Dendritic cell treated with granulocyte-macrophage colony-stimulating factor and Interleukin-4, amounts not matched to agents 40 ng/mL and 50 ng/mL, for 4 days (primary cell): ENCODE measurements at regions not wholly inside any gene's neighbourhood (a gene's known extent, or its start where the extent isn't known, plus 50 kb on each side); places are given as distances from the start of the nearest gene placed in this dataset.
"Not testable (repeated sequence)": the region's sequence is repeated elsewhere in the genome, so short reads cannot be mapped to it uniquely, and the experiment has no call there.

Experiments used
- H3K27ac Mint-ChIP-seq: one replicate; pipeline ENCODE4 v1.8.0; 2022; ENCODE audit warnings: mild to moderate bottlenecking, mixed read lengths
- H3K27me3 Mint-ChIP-seq: one replicate; pipeline ENCODE4 v1.8.0; 2022; ENCODE audit warnings: mild to moderate bottlenecking, mixed read lengths
- H3K36me3 Mint-ChIP-seq: one replicate; pipeline ENCODE4 v1.8.0; 2022; ENCODE audit warnings: low read depth, mixed read lengths
- H3K4me1 Mint-ChIP-seq: one replicate; pipeline ENCODE4 v1.8.0; 2022; ENCODE audit warnings: low read depth, mixed read lengths
- H3K4me3 Mint-ChIP-seq: one replicate; pipeline ENCODE4 v1.8.0; 2022; ENCODE audit warnings: mild to moderate bottlenecking, moderate library complexity, mixed read lengths
- H3K9me3 Mint-ChIP-seq: one replicate; pipeline ENCODE4 v1.8.0; 2022; ENCODE audit warnings: mixed read lengths
- intact Hi-C: fragments of 100-400 bp; cut with micrococcal nuclease; formaldehyde crosslinking; loops from one replicate; pipeline ENCODE4 v1.15.0; 2022

GRCh38 chr7:54394834-54395233 lies 147.3 kb upstream of the VSTM2A start:
- no peak overlapping the region for H3K27ac Mint-ChIP-seq
- no peaks in the 10 kb centered on the region for H3K36me3 Mint-ChIP-seq
- intact Hi-C loops: no loop called here
- no peaks in the 10 kb centered on the region for H3K27me3 Mint-ChIP-seq
- H3K9me3 Mint-ChIP-seq: no peaks in the 10 kb centered on the region
- H3K4me3 Mint-ChIP-seq: no peak overlapping the region
- H3K4me1 Mint-ChIP-seq: no peaks in the 10 kb centered on the region

- no peak overlapping the region for H3K27ac Mint-ChIP-seq
- intact Hi-C loops: no loop called here
- H3K9me3 Mint-ChIP-seq: no peaks in the 10 kb centered on the region
- no peaks in the 10 kb centered on the region for H3K4me1 Mint-ChIP-seq
- no peaks in the 10 kb centered on the region for H3K27me3 Mint-ChIP-seq
- H3K4me3 Mint-ChIP-seq: no peak overlapping the region
- H3K36me3 Mint-ChIP-seq: no peaks in the 10 kb centered on the region
These were observed 144.2 kb upstream of the VSTM2A start for GRCh38 chr7:54397836-54398612.

- Mint-ChIP-seq H3K27ac (no peak overlapping the region), H3K27me3 (no peaks in the 10 kb centered on the region), H3K9me3 (no peaks in the 10 kb centered on the region), H3K4me1 (no peaks in the 10 kb centered on the region), H3K36me3 (no peaks in the 10 kb centered on the region), H3K4me3 (no peak overlapping the region)
- intact Hi-C loops: no loop called here
These were observed 143.3 kb upstream of the VSTM2A start for GRCh38 chr7:54398863-54399262.

GRCh38 chr7:54409917-54410316 lies 132.3 kb upstream of the VSTM2A start:
- peaks cover 55% of the 10 kb centered on the region for H3K9me3 Mint-ChIP-seq
- H3K4me3 Mint-ChIP-seq: no peak overlapping the region
- intact Hi-C loops: no loop called here
- no peaks in the 10 kb centered on the region for H3K36me3 Mint-ChIP-seq
- no peaks in the 10 kb centered on the region for H3K4me1 Mint-ChIP-seq
- no peaks in the 10 kb centered on the region for H3K27me3 Mint-ChIP-seq
- H3K27ac Mint-ChIP-seq: no peak overlapping the region

- Mint-ChIP-seq H3K9me3 (peaks cover 45% of the 10 kb centered on the region), H3K4me3 (no peak overlapping the region), H3K27me3 (no peaks in the 10 kb centered on the region), H3K36me3 (no peaks in the 10 kb centered on the region), H3K4me1 (no peaks in the 10 kb centered on the region), H3K27ac (no peak overlapping the region)
- intact Hi-C loops: no loop called here
These were observed 125.5 kb upstream of the VSTM2A start for GRCh38 chr7:54416678-54417077.

GRCh38 chr7:54419209-54419608 lies 123.0 kb upstream of the VSTM2A start:
- Mint-ChIP-seq H3K27me3 (no peaks in the 10 kb centered on the region), H3K27ac (no peak overlapping the region), H3K36me3 (no peaks in the 10 kb centered on the region), H3K4me1 (no peaks in the 10 kb centered on the region), H3K9me3 (peaks cover 31% of the 10 kb centered on the region), H3K4me3 (no peak overlapping the region)
- intact Hi-C loops: no loop called here

- no peaks in the 10 kb centered on the region for H3K36me3 Mint-ChIP-seq
- H3K27ac Mint-ChIP-seq: no peak overlapping the region
- H3K4me3 Mint-ChIP-seq: no peak overlapping the region
- no peaks in the 10 kb centered on the region for H3K27me3 Mint-ChIP-seq
- H3K9me3 Mint-ChIP-seq: peaks cover 35% of the 10 kb centered on the region
- intact Hi-C loops: no loop called here
- H3K4me1 Mint-ChIP-seq: no peaks in the 10 kb centered on the region
These were observed 115.8 kb upstream of the VSTM2A start for GRCh38 chr7:54426406-54426805.

GRCh38 chr7:54429111-54429510 lies 113.1 kb upstream of the VSTM2A start:
- no peak overlapping the region for H3K4me3 Mint-ChIP-seq
- H3K27ac Mint-ChIP-seq: no peak overlapping the region
- no peaks in the 10 kb centered on the region for H3K27me3 Mint-ChIP-seq
- H3K9me3 Mint-ChIP-seq: peaks cover 30% of the 10 kb centered on the region
- H3K36me3 Mint-ChIP-seq: no peaks in the 10 kb centered on the region
- H3K4me1 Mint-ChIP-seq: no peaks in the 10 kb centered on the region
- intact Hi-C loops: no loop called here

- intact Hi-C loops: no loop called here
- H3K4me3 Mint-ChIP-seq: no peak overlapping the region
- H3K27ac Mint-ChIP-seq: no peak overlapping the region
- H3K9me3 Mint-ChIP-seq: peaks cover 72% of the 10 kb centered on the region
- H3K36me3 Mint-ChIP-seq: no peaks in the 10 kb centered on the region
- no peaks in the 10 kb centered on the region for H3K27me3 Mint-ChIP-seq
- H3K4me1 Mint-ChIP-seq: no peaks in the 10 kb centered on the region
These were observed 102.8 kb upstream of the VSTM2A start for GRCh38 chr7:54439391-54439790.

GRCh38 chr7:54444046-54444686 lies 98.0 kb upstream of the VSTM2A start:
- peaks cover 50% of the 10 kb centered on the region for H3K9me3 Mint-ChIP-seq
- H3K4me3 Mint-ChIP-seq, H3K27ac Mint-ChIP-seq, H3K27me3 Mint-ChIP-seq, H3K36me3 Mint-ChIP-seq, intact Hi-C loops, H3K4me1 Mint-ChIP-seq: not testable (repeated sequence)

GRCh38 chr7:54453168-54453567 lies 89.0 kb upstream of the VSTM2A start:
- H3K9me3 Mint-ChIP-seq: peaks cover 61% of the 10 kb centered on the region

GRCh38 chr7:54454700-54455099 lies 87.5 kb upstream of the VSTM2A start:
- H3K9me3 Mint-ChIP-seq: peaks cover 67% of the 10 kb centered on the region

More at GRCh38 chr7:54453168-54453567, 89.0 kb upstream of the VSTM2A start:
- H3K4me3 Mint-ChIP-seq, H3K36me3 Mint-ChIP-seq, H3K27me3 Mint-ChIP-seq, H3K27ac Mint-ChIP-seq, H3K4me1 Mint-ChIP-seq, intact Hi-C loops: not testable (repeated sequence)

GRCh38 chr7:54465095-54465494 lies 77.1 kb upstream of the VSTM2A start:
- no peaks in the 10 kb centered on the region for H3K36me3 Mint-ChIP-seq
- H3K9me3 Mint-ChIP-seq: peaks cover 60% of the 10 kb centered on the region
- no peaks in the 10 kb centered on the region for H3K4me1 Mint-ChIP-seq
- intact Hi-C loops: no loop called here
- H3K4me3 Mint-ChIP-seq: no peak overlapping the region
- H3K27ac Mint-ChIP-seq: no peak overlapping the region
- no peaks in the 10 kb centered on the region for H3K27me3 Mint-ChIP-seq

More at GRCh38 chr7:54454700-54455099, 87.5 kb upstream of the VSTM2A start:
- H3K27ac Mint-ChIP-seq, H3K4me1 Mint-ChIP-seq, H3K36me3 Mint-ChIP-seq, intact Hi-C loops, H3K4me3 Mint-ChIP-seq, H3K27me3 Mint-ChIP-seq: not testable (repeated sequence)

- intact Hi-C loops: no loop called here
- H3K4me1 Mint-ChIP-seq: no peaks in the 10 kb centered on the region
- no peaks in the 10 kb centered on the region for H3K36me3 Mint-ChIP-seq
- H3K27ac Mint-ChIP-seq: no peak overlapping the region
- no peak overlapping the region for H3K4me3 Mint-ChIP-seq
- no peaks in the 10 kb centered on the region for H3K27me3 Mint-ChIP-seq
- peaks cover 55% of the 10 kb centered on the region for H3K9me3 Mint-ChIP-seq
These were observed 72.4 kb upstream of the VSTM2A start for GRCh38 chr7:54469740-54470139.

GRCh38 chr7:54476609-54477008 lies 65.6 kb upstream of the VSTM2A start:
- no peak overlapping the region for H3K27ac Mint-ChIP-seq
- H3K4me1 Mint-ChIP-seq: no peaks in the 10 kb centered on the region
- no peaks in the 10 kb centered on the region for H3K27me3 Mint-ChIP-seq
- no peaks in the 10 kb centered on the region for H3K36me3 Mint-ChIP-seq
- intact Hi-C loops: no loop called here
- no peak overlapping the region for H3K4me3 Mint-ChIP-seq
- H3K9me3 Mint-ChIP-seq: peaks cover 21% of the 10 kb centered on the region
